ENCODE measurements at regions not wholly inside any gene's neighbourhood (a gene's known extent, or its start where the extent isn't known, plus 50 kb on each side); places are given as distances from the start of the nearest gene placed in this dataset.

- TF ChIP-seq CTCF (IDR thresholded peaks at IDR 0.05) = no peak
- no peaks in the 10 kb centered on the region for H3K36me3 ChIP-seq
Observed at GRCh38 chr4:8928074-8928473, 56.4 kb upstream of the HMX1 start.

GRCh38 chr4:8922481-8922880 is 50.8 kb upstream of the HMX1 start:
- no peak for TF ChIP-seq CTCF (IDR thresholded peaks at IDR 0.05)
- Histone ChIP-seq H3K27ac (no peak overlapping the region), H3K36me3 (no peaks in the 10 kb centered on the region)

More at GRCh38 chr4:8928074-8928473, 56.4 kb upstream of the HMX1 start:
- H3K4me3 ChIP-seq (ENCODE audit: low read depth in 1 of 2, low read length in 1 of 2) = no peak overlapping the region
- peaks cover 8% of the 10 kb centered on the region for H3K27me3 ChIP-seq
- H3K27ac ChIP-seq = no peak overlapping the region
- H3K9me3 ChIP-seq = no peaks in the 10 kb centered on the region
- no peaks in the 10 kb centered on the region for H3K4me1 ChIP-seq (ENCODE audit: control insufficient read depth in 1 of 2, insufficient read depth in 1 of 2, low read depth in 1 of 2, low read length in 1 of 2)

GRCh38 chr4:8921465-8921864 is 49.8 kb upstream of the HMX1 start:
- TF ChIP-seq CTCF (IDR thresholded peaks at IDR 0.05) = no peak
- no peaks in the 10 kb centered on the region for H3K36me3 ChIP-seq
- H3K9me3 ChIP-seq = no peaks in the 10 kb centered on the region
- H3K27ac ChIP-seq = no peak overlapping the region
- no peaks in the 10 kb centered on the region for H3K4me1 ChIP-seq (ENCODE audit: control insufficient read depth in 1 of 2, insufficient read depth in 1 of 2, low read depth in 1 of 2, low read length in 1 of 2)
- peaks cover 4% of the 10 kb centered on the region for H3K27me3 ChIP-seq
- H3K4me3 ChIP-seq (ENCODE audit: low read depth in 1 of 2, low read length in 1 of 2) = no peak overlapping the region

More at GRCh38 chr4:8922481-8922880, 50.8 kb upstream of the HMX1 start:
- Histone ChIP-seq H3K9me3 (no peaks in the 10 kb centered on the region), H3K27me3 (peaks cover 4% of the 10 kb centered on the region), H3K4me1 (ENCODE audit: control insufficient read depth in 1 of 2, insufficient read depth in 1 of 2, low read depth in 1 of 2, low read length in 1 of 2) (no peaks in the 10 kb centered on the region), H3K4me3 (ENCODE audit: low read depth in 1 of 2, low read length in 1 of 2) (no peak overlapping the region)
